ENCODE measurements at regions not wholly inside any gene's neighbourhood (a gene's known extent, or its start where the extent isn't known, plus 50 kb on each side); places are given as distances from the start of the nearest gene placed in this dataset.
A peak's percentile ranks its signal among the peaks of the same experiment; 100 is the strongest.

GRCh38 chrX:51437521-51437920 is 58.9 kb downstream of the NUDT11 start:
- DNase-seq (ENCODE audit: low read depth in 2 of 3, low spot score in 2 of 3) = no peak

- DNase-seq (ENCODE audit: low read depth in 2 of 3, low spot score in 2 of 3) = no peak
These were observed 61.3 kb downstream of the NUDT11 start for GRCh38 chrX:51435101-51435500.

GRCh38 chrX:51421972-51422597 is 74.3 kb downstream of the NUDT11 start:
- DNase-seq (ENCODE audit: low read depth in 2 of 3, low spot score in 2 of 3) = no peak

- peak; percentile 23 to 68 (median 35) for DNase-seq (ENCODE audit: low read depth in 2 of 3, low spot score in 2 of 3)
These were observed 75.8 kb downstream of the NUDT11 start for GRCh38 chrX:51420610-51421009.

GRCh38 chrX:51408462-51408861 is 75.8 kb downstream of the NUDT10 start:
- DNase-seq (ENCODE audit: low read depth in 2 of 3, low spot score in 2 of 3) = no peak

- no peak for DNase-seq (ENCODE audit: low read depth in 2 of 3, low spot score in 2 of 3)
These were observed 75.1 kb downstream of the NUDT10 start for GRCh38 chrX:51407520-51408409.

- DNase-seq (ENCODE audit: low read depth in 2 of 3, low spot score in 2 of 3) = no peak
These were observed 74.3 kb downstream of the NUDT10 start for GRCh38 chrX:51406688-51407519.

- no peak for DNase-seq (ENCODE audit: low read depth in 2 of 3, low spot score in 2 of 3)
These were observed 71.8 kb downstream of the NUDT10 start for GRCh38 chrX:51404445-51404844.

- DNase-seq (ENCODE audit: low read depth in 2 of 3, low spot score in 2 of 3) = peak; percentile 32 to 62 (median 57)
These were observed 63.4 kb downstream of the NUDT10 start for GRCh38 chrX:51395810-51396728.

GRCh38 chrX:51395480-51395809 is 62.8 kb downstream of the NUDT10 start:
- DNase-seq (ENCODE audit: low read depth in 2 of 3, low spot score in 2 of 3) = no peak
